Heart left ventricle (tissue), 16 donors: ENCODE measurements at regions not wholly inside any gene's neighbourhood (a gene's known extent, or its start where the extent isn't known, plus 50 kb on each side); places are given as distances from the start of the nearest gene placed in this dataset.

Experiments
- ATAC-seq, 4 donors: fragments of 200-7000 bp; cut with Tn5 transposase; one replicate each; pipeline ENCODE4 v1.9.1; 2020 to 2022; ENCODE audit warnings: moderate library complexity in 4 of 4, mild to moderate bottlenecking in 3 of 4, moderate number of reproducible peaks in 1 of 4
- DNase-seq, 5 donors: peaks; one replicate each; pipeline ENCODE4 v3.0.0-alpha.2; 2020
- H3K27ac ChIP-seq, 12 donors: fragments of 200-600 bp; sonication (generic) in 4 of 12; one replicate each; pipeline versions ENCODE4 v1.5.0 to v1.8.0; 2016 to 2022; ENCODE audit warnings: mild to moderate bottlenecking in 2 of 12
- H3K27me3 ChIP-seq, 9 donors: fragments of 200-600 bp; sonication (generic) in 2 of 9; one replicate each; pipeline versions ENCODE4 v1.5.1 to v1.8.0; 2016 to 2022; ENCODE audit warnings: mild to moderate bottlenecking in 3 of 9
- H3K36me3 ChIP-seq, 9 donors: fragments of 200-600 bp; sonication (generic) in 2 of 9; one replicate each; pipeline versions ENCODE4 v1.5.0 to v1.8.0; 2018 to 2022; ENCODE audit warnings: mild to moderate bottlenecking in 2 of 9
- H3K4me1 ChIP-seq, 12 donors: fragments of 200-600 bp; sonication (generic) in 4 of 12; one replicate each; pipeline versions ENCODE4 v1.5.0 to v1.8.0; 2016 to 2022; ENCODE audit warnings: mild to moderate bottlenecking in 3 of 12
- H3K4me3 ChIP-seq, 12 donors: fragments of 200-600 bp; sonication (generic) in 4 of 12; one replicate each; pipeline versions ENCODE4 v1.5.0 to v1.8.0; 2017 to 2022; ENCODE audit warnings: mild to moderate bottlenecking in 9 of 12, moderate library complexity in 4 of 12
- H3K9me3 ChIP-seq, 12 donors: fragments of 200-600 bp; sonication (generic) in 4 of 12; one replicate each; pipeline versions ENCODE4 v1.5.0 to v1.8.0; 2016 to 2022; ENCODE audit warnings: mild to moderate bottlenecking in 1 of 12
- CTCF ChIP-seq, 12 donors: fragments of 200-600 bp; sonication (generic) in 4 of 12; IDR thresholded peaks; one replicate each; pipeline versions ENCODE4 v1.5.0 to v1.8.0; 2018 to 2022; ENCODE audit warnings: antibody characterized with exemption in 12 of 12, mild to moderate bottlenecking in 5 of 12
- POLR2A ChIP-seq, 2 donors: fragments of 450-650 bp; IDR thresholded peaks; one replicate each; pipeline ENCODE4 v1.6.1; 2017; ENCODE audit warnings: antibody characterized with exemption in 2 of 2, mild to moderate bottlenecking in 2 of 2, moderate library complexity in 2 of 2
- WGBS, 4 donors: extraction: QIAGEN DNeasy Blood & Tissue Kit in 2 of 4; methylation state at CpG; one replicate each; pipeline versions ENCODE4 v1.1.5 to v1.1.7; 2013 to 2018; 5-methylcytosine and 5-hydroxymethylcytosine counted together
- intact Hi-C, 10 donors: fragments of 100-400 bp; cut with DNase I; formaldehyde crosslinking; loops; one replicate each; pipeline versions ENCODE4 v1.11.1 to v1.14.2; 2022
- donor health status: ischemic (EF 13 %, LVEDD 7.1; RV severe dilation, severe dysfunction).
- donor health status: healthy with polysubstance abuse.
- donor health status: DM: no; HTN: yes; CAD: no.
- donor health status: DM: no; HTN: no; CAD: no.
- donor health status: ischemic (EF 25% LVEDD 6.9; RV normal size, moderate dysfunction).
- donor health status: ischemic (EF 25% LVEDD 5.7; RV mildly dilated, moderate dysfunction).
- donor health status: healthy.
- donor health status: DM: yes; HTN: yes; CAD: no.
- donor health status: ischemic (EF 35%, LVEDD 5.7; RV mildly dilated, moderate dysfunction).
- donor health status: nonischemic (EF 11% LVEDD 7.7; RV severe dilation, severe dysfunction).
- donor health status: DM: yes; HTN: yes; CAD: no.
- donor health status: PGD.
- donor health status: ischemic (EF 29% LVEDD 5.4; RV normal size, mild dysfunction).
- donor health status: nonischemic (EF 23%, LVEDD 6.1; RV moderate dilation, normal function).

DNA sequence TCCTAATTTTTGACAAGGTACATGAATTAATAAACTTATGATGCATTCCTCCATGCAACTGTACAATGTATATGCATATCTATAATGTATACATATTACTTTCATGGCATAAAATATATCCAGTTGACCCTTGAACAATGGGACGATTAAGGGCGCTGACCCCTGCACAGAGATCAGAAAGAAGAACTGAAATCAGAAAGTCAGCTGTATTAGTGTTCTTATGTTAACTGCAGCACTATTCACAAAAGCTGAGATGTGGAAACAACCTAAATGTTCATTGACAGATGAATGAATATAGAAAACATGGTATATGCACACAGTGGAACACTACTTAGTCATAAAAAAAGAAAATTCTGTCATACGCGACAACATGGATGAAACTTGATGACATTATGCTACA lies 457.1 kb downstream of the GBA3 start:
- TF ChIP-seq CTCF (IDR thresholded peaks at IDR 0.05) (no peak), POLR2A (IDR thresholded peaks at IDR 0.05) (no peak)
- Histone ChIP-seq H3K27ac (no peak overlapping the region), H3K27me3 (no peaks in the 10 kb centered on the region), H3K9me3 (peaks cover 0 to 8% (median 0%) of the 10 kb centered on the region in 12 donors), H3K4me3 (no peak overlapping the region), H3K36me3 (no peaks in the 10 kb centered on the region), H3K4me1 (no peaks in the 10 kb centered on the region)
- no peak for ATAC-seq
- WGBS, 4 donors = 88 to 93% (median 92%) methylated on average over 4 of the region's 4 CpGs
- intact Hi-C loops = no loop called here
- DNase-seq = no peak

GRCh38 chr4:23144707-23145106 lies 452.0 kb downstream of the GBA3 start:
- DNase-seq (no peak), ATAC-seq (no peak)
- Histone ChIP-seq H3K27ac (no peak overlapping the region), H3K27me3 (no peaks in the 10 kb centered on the region), H3K4me1 (no peaks in the 10 kb centered on the region), H3K9me3 (peaks cover 0 to 8% (median 0%) of the 10 kb centered on the region in 12 donors), H3K4me3 (no peak overlapping the region), H3K36me3 (no peaks in the 10 kb centered on the region)
- TF ChIP-seq CTCF (IDR thresholded peaks at IDR 0.05) = no peak
- intact Hi-C loops = no loop called here

GRCh38 chr4:23135792-23136645 lies 443.3 kb downstream of the GBA3 start:
- intact Hi-C loops = loop anchor here in 3 of 10 donors (5.0 to 10.0 kb wide), 3 partner anchors 199 to 1289 kb away; no protein-coding TSS in a partner anchor
- Histone ChIP-seq H3K27me3 (no peaks in the 10 kb centered on the region), H3K4me1 (no peaks in the 10 kb centered on the region), H3K4me3 (no peak overlapping the region), H3K27ac (no peak overlapping the region), H3K36me3 (no peaks in the 10 kb centered on the region), H3K9me3 (no peaks in the 10 kb centered on the region)
- DNase-seq = no peak
- 42 to 57% (median 50%) methylated on average over 1 of the region's 1 CpG for WGBS, 4 donors
- ATAC-seq = no peak
- TF ChIP-seq CTCF (IDR thresholded peaks at IDR 0.05) (peak; percentile 62 to 81 (median 74)), POLR2A (IDR thresholded peaks at IDR 0.05) (no peak)

- Histone ChIP-seq H3K27ac (no peak overlapping the region), H3K27me3 (no peaks in the 10 kb centered on the region), H3K4me3 (no peak overlapping the region), H3K9me3 (no peaks in the 10 kb centered on the region), H3K36me3 (no peaks in the 10 kb centered on the region), H3K4me1 (no peaks in the 10 kb centered on the region)
- 74 to 82% (median 78%) methylated on average over 2 of the region's 2 CpGs for WGBS, 4 donors
- intact Hi-C loops = loop anchor here in 2 of 10 donors (10.0 kb wide), 2 partner anchors 200 to 1290 kb away; no protein-coding TSS in a partner anchor
- DNase-seq (no peak), ATAC-seq (no peak)
- TF ChIP-seq POLR2A (IDR thresholded peaks at IDR 0.05) (no peak), CTCF (IDR thresholded peaks at IDR 0.05) (no peak)
Measured at GRCh38 chr4:23134331-23134730, 441.6 kb downstream of the GBA3 start.
